ENCODE measurements at regions not wholly inside any gene's neighbourhood (a gene's known extent, or its start where the extent isn't known, plus 50 kb on each side); places are given as distances from the start of the nearest gene placed in this dataset.
"Not testable (repeated sequence)": the region's sequence is repeated elsewhere in the genome, so short reads cannot be mapped to it uniquely, and the experiment has no call there.

GRCh38 chr14:92223025-92223424 is 99.9 kb upstream of the SLC24A4 start:
- DNase-seq: no peak

- DNase-seq: no peak
Observed at GRCh38 chr14:92224358-92224954, 98.5 kb upstream of the SLC24A4 start.

- no peak for DNase-seq
Observed at GRCh38 chr14:92225731-92226130, 97.2 kb upstream of the SLC24A4 start.

- DNase-seq: not testable (repeated sequence)
Observed at GRCh38 chr14:92226166-92226565, 96.8 kb upstream of the SLC24A4 start.

DNA sequence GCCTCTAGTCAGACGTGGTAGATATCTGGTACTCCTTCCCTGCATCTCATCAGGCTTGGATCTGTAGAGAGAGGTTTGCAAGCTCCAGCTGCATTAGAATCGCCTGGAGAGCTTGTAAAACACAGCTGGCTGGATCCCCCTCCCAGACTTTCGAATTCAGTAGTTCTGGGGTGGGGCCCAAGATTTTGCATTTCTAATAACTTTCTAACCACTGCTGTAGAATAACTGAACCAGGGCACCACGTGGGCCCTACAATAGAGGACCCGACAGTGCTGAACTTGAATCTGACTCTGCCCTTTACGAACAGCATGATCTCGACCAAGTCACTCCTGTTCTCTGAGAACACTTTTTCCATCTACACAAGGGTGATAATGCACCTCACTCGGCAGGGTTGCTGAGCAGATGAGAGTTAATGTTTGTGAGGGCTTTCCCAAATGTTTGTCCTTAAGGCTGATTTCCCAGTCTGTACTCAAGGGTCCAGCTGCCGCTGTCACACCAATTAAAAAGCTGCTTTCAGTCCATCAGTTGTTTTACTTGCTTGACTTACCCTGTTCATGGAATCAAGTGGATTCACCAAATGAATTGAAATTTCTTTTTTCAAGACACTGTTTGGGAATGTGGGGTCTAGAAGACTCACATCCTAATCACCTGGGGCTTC is 86.6 kb upstream of the SLC24A4 start:
- no peak for DNase-seq

- DNase-seq: no peak
Observed at GRCh38 chr14:92240658-92241057, 82.3 kb upstream of the SLC24A4 start.

- DNase-seq: no peak
Observed at GRCh38 chr14:92241966-92242595, 80.9 kb upstream of the SLC24A4 start.

- DNase-seq: no peak
Observed at GRCh38 chr14:92244805-92245204, 78.2 kb upstream of the SLC24A4 start.

GRCh38 chr14:92247341-92247740 is 75.6 kb upstream of the SLC24A4 start:
- no peak for DNase-seq

GRCh38 chr14:92247947-92248346 is 75.0 kb upstream of the SLC24A4 start:
- no peak for DNase-seq

GRCh38 chr14:92248696-92249095 is 74.3 kb upstream of the SLC24A4 start:
- DNase-seq: no peak

GRCh38 chr14:92250366-92250765 is 72.6 kb upstream of the SLC24A4 start:
- not testable (repeated sequence) for DNase-seq

GRCh38 chr14:92252323-92252722 is 70.6 kb upstream of the SLC24A4 start:
- DNase-seq: peak; percentile 42

GRCh38 chr14:92253381-92253894 is 69.5 kb upstream of the SLC24A4 start:
- DNase-seq: no peak

- DNase-seq: peak; percentile 21
Observed at GRCh38 chr14:92254786-92255185, 68.2 kb upstream of the SLC24A4 start.

DNA sequence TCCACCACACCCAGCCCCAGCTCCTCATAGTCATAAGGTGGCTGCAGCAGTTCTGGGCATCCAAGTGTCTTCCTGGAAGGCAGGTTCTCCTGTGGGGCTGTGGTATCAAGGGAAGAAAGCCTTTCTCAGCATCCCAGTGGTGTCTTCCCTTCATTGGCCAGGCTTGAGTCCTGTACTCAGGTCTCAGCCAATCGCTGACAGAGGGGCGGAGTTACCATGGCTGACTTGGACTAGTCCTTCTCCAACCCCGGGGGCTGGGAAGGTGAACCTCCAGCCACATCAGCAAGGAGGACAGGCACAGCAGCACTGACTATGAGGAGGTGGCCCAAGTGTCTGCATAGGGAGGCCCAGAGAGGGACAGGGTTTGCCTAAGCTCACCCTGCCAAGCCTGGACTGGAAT is 64.0 kb upstream of the SLC24A4 start:
- DNase-seq: no peak

GRCh38 chr14:92259613-92260357 is 63.2 kb upstream of the SLC24A4 start:
- no peak for DNase-seq

- no peak for DNase-seq
Observed at GRCh38 chr14:92263681-92264080, 59.3 kb upstream of the SLC24A4 start.

DNA sequence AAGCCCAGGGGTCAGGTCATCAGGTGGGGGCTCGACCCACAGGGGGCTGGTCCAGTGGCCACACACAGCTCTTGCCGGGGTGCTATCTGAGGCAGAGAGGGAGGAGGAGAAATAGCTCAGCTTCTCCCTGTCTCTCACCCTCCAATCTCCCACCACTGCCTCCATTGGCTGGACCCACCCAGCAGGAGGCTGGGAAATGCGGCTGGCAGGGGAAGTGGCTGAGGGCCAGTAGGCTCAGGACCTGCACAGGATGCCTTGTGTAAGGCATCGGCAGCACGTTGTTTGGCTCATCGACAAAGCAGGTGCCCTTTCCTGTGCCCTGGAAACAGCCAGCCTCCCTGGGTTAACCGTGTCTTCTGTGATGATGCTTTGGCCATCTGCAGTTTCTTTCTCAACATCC is 58.8 kb upstream of the SLC24A4 start:
- DNase-seq: no peak

- no peak for DNase-seq
Observed at GRCh38 chr14:92266216-92266615, 56.7 kb upstream of the SLC24A4 start.

All from occipital lobe (tissue), 1 donor.